ENCODE measurements at regions not wholly inside any gene's neighbourhood (a gene's known extent, or its start where the extent isn't known, plus 50 kb on each side); places are given as distances from the start of the nearest gene placed in this dataset.
A peak's percentile ranks its signal among the peaks of the same experiment; 100 is the strongest.

DNA sequence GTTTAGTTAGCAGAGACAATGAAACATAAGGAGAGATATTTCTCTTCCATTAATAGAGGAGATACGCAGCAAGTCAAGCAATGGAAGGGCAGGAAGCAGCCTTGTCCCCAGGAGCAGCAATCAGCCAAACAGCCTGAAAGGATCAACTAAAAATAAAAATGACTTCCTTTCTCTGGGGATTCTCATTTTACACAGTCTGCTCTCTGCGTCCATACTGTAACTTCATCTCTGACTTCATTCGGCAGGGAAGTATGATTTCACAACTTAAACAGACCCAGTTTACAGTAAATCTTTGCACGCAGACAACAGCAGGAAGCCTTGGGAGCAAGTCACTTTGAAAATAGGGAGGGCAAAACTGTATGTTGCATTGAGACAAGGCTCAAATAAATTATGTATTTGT lies 826.7 kb downstream of the DIAPH3 start:
- no peak for DNase-seq

DNA sequence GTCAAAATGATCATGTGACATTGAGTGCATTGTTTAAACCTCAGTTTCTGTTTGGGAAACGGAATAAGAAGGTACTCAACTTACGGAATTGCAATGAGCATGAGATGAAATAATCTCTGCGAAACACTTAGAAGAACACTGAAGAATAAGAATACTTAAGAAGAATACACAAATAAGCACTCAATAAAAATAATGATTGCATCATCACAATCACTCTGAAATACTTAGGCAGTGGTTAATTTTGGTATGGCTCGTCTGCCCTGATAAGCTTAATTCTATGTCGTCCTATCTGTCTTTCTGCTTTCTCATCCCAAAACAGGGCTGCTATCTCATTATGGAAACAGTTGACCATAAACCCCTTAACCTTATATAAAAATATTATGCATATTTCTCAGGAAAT lies 823.6 kb downstream of the DIAPH3 start:
- no peak for DNase-seq

DNA sequence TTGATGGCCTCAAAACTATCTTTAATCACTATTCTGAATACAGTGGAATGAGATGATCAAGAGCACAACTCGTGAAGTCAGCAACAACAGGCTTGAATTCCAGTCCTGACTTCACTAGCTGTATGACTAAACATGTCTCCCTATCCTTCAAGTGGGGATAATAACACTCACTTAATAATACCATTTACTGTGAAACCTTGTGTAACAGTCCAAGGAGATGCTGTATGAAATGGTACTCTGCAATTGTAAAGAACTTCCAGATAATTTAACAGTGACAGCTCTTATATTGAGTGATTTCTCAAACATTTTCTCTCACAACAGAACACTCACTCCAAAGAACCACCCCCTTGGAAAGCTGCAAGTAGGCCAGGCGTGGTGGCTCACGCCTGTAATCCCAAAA lies 823.1 kb downstream of the DIAPH3 start:
- no peak for DNase-seq

DNA sequence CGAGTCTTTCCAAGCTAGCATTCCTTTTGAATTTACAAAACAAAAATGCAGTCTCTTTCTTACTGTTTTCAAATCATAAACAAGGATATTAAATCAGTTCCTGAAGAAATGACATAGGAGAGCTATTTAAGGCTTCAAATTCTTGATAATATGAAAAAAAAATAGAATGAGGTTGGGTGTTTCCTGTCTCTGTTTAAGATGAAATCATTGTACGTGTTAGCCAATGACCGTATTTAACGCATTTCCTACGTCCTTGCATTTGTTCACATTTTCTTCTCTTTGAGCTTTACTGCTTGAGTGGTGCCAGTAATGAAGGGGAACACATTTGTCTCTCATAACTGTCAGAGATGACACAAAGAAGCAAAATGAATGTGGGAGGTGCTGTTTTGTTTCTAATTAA lies 821.3 kb downstream of the DIAPH3 start:
- DNase-seq: no peak

DNA sequence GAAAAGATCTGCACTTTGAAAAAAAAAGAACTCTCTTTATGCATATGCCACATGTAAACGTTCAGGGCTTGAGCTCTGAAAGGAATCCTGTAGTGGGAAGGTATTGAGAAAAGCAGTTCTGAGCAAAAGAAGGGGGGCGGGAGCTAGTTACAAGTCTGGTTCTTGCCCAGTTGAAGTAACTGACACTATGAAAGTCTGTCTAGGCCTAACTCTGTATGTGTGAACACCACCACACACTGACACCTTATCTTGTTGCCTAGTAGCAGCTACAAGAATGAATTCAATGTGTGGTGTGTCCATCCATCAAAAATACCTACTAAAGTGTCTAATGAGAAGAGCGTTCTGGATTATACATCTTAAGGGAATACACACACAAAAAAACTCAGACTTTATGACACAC lies 820.6 kb downstream of the DIAPH3 start:
- no peak for DNase-seq

DNA sequence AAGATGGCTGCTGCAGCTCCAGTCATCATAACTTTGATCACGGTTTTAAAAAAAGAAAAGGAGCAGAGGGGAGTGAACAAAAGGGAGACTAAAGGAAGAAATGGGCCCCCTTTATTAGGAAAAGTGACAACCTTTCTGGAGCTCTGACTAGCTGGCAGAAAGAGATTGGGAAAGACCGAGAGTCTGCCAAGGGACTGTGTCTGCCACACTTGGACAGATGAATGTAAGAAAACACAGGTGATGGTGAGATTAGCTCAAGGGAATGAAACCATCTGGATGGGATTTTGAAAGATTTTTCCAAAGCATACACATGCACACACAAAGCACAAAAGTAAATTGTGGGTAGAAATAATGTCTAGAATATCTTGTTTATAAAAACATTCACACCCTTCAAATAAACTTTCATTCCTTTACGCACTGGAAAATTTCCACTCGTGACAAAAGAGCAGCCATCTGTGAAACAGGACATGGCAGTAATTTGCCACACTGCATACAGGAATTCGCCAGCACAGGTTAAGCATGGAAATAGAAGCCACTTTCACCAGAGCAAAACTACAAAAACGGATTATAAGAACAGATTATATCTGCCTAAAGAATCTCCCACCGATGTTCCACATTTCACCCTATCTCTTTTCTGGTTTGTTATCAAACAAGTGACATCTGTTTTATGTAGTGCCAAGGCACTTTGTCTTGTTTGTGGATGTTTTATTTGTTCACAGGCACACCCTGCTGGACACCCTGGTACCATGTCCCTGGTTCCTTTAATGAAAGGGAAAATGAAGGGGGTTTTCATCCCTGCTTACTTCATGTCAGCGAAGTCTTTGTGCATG lies 819.5 kb downstream of the DIAPH3 start:
- no peak for DNase-seq

DNA sequence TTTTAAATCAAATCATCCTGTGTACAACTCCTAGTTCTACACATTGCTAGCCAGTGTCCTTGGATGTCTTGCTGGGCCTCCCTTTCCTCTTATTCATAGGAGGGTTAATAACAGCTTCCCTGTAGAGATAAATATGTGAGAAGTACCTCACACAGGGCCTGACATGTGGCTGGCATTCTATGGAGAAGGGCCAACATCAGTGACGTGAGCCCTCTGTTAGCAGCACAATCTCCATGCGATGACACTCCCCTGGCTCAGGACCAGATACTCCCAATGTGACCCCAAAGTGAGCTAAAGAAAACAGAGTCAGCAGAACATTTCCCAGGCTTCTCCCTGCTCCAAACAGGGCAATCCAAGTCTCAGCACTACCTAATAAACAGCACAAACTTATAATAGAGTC lies 818.4 kb downstream of the DIAPH3 start:
- DNase-seq: no peak

DNA sequence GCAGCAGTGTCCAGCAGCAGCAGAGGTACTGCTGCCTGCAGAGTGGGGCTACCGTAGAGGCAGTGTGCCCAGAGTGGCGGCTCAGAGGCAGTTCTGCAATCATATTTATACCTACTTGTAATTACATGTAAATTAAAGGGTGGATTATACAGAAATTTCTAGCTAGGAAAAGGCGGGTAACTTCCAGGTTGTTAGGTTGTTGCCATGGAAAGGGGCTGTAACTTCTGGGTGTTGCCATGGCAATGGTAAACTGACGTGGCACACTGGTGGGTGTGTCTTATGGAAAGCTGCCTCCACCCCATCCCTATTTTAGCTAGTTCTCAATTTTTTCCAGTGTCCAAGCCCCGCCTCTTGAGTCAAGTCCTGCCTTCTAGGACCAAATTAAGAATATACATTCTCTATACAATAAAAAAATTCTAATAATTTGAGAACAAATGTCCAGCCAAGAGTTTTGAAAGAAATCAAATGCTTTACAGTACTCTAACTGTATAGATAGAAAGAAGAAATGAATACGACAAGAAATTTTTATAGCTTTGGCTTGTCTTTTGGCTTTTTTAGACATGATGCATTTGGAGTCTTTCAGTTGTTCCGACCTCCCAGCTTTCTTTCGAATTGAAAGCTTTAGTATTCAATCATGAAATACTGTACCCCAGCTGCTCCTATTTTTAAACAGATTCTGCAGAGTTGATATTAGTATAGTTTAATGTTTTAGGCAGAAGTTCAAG lies 816.6 kb downstream of the DIAPH3 start:
- DNase-seq: no peak

DNA sequence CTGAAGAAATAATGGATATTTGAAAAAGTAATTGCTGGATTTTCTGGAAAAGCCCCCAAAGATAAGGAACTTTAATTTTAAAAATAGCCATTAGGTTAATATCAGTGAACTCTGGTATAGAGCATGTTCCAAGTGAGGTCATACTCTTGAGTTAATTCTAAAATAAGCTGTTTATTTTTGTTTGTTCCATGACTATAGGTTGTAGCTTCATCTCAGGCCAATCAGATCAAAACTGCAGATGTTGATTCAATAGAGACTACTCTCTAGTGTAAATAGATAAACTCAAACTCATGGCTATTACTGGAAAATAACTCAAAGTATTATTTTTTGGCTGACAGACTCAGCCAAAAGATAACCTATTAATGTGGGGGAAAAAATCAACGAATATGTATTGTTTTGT lies 815.1 kb downstream of the DIAPH3 start:
- no peak for DNase-seq

DNA sequence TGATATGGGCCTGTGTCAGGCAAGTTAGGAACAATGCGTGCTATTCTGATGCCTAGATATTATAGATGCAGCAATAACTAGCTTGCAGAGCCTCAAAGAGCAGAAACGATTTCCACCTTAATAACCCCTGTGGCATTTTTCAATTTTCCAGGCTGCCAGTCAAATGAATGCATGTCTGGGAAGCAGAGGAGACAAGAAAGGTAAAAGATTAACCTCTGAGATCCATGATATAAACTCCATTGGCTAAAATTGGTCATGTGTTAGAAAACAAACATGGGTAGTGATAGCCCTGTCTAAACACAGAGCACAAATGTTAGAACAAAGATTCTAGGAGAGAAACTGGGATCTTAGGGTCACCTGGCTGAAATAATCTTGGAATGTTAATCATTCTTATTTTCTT lies 811.1 kb downstream of the DIAPH3 start:
- no peak for DNase-seq

DNA sequence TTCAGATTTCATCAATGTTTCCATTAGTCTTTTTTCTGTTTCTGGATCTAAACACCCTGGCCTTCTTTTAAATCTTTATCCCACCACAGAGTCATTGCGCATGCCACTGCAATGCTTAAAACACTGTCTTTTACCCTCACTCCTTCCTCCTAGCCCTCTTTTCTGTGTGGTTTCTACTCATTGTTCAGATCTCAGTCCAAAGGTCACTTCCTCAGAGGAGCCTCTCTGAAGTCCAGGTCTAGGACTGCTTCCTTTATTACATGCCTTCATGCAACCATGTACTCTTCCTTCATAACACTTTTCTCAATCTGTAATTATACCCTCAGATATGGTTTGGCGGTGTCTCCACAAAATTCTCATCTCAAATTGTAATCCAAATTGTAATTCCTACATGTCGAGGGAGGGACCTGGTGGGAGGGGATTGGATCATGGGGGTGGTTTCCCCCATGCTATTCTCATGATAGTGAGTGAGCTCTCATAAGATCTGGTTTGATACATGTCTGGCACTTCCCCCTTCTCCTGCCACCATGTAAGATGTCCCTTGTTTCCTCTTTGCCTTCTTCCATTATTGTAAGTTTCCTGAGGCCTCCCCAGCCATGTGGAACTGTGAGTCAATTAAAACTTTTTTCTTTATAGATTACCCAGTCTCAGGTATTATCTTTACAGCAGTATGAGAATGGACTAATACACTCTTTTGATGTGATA lies 808.9 kb downstream of the DIAPH3 start:
- DNase-seq: no peak

DNA sequence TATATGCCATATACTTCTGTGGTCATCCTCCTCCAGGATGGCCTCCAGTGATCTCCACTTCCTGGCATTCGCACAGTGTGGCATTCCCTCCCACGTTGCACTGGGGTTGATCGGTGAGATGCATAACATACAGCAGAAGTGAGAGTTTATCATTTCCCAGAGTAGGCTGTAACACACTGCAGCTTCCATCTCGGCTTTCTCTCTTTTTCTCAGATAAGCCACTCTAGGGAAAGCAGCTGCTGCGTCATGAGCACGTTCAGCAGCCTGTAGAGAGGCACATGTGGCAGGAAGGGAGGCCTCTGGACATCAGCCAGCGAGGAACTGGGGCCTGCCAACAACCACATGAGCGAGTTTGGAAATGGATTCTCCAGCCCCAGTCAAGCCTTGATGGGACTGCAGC lies 807.1 kb downstream of the DIAPH3 start:
- DNase-seq: no peak

DNA sequence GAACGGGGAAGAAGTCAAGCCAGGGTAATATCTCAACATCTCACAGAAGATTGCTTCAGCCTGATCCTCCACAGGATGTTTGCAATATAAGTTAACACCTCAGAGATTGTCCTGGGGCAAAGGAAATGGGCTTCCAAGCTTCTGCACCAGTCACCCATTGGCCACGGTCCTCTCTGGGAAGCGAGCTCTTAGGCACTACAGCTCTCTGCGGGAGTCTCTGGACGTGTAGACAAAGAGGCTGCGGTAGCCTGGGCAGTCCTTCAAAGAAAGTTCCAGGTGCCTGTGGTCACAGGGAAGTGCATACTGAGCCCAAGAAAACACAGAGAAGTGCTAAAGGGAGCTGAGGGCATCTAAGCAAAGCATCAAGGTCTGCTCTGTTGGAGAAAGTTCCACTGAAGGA lies 805.7 kb downstream of the DIAPH3 start:
- DNase-seq: no peak

DNA sequence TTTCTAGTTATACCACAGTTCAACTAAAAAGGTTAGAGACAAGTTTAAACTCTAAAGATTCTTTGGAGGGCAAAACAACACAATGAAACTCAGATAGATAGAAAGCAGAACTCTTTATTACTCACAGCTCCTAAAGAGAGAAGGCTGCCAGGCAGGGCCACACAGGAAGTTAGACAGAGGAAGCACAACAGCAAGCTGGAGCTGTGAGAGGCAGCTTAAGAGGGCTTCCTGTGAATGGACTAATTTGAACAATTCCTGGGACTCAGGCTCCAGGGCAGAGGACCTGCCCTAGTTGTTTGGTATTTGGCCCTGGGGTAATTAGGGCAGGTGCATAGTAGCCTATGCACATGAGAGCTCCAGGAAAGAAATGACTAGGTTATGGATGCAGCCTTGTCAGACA lies 803.6 kb downstream of the DIAPH3 start:
- peak; percentile 3 for DNase-seq

DNA sequence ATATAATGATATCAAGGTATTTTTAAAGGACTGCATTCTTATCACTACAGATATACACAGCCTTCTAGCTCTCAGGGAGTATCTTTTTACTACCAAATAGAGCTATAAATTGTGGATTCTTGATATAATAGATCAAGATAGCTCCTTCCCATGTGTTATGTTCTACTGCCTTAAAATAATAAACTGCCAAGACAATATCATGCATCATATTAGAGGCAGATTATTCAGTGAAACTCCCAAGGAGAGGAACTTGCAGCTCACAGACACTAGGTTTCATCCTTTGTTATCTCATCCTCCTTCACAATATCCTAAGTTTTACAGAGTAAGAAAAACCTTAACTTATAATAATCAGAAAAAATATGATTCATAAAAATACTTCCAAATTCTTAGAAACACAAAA lies 802.8 kb downstream of the DIAPH3 start:
- no peak for DNase-seq

DNA sequence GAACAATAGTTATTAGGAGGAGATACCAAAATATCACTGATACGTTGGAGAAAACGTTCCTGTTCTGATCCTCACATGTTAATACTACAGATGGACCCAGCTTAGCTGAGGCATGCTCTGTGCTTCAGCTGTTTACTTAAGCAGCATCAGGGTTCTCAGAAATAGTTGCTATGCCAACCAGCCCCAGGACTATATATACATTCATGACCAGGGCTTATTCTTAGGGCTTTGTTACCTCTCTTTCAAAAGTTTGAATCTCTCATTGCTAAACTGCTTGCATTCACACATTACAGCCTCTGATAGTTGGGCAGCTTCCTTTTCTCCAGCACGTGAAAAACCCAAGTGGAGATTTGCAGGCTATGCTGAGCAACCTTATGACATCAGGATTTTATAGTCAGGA lies 800.4 kb downstream of the DIAPH3 start:
- no peak for DNase-seq

DNA sequence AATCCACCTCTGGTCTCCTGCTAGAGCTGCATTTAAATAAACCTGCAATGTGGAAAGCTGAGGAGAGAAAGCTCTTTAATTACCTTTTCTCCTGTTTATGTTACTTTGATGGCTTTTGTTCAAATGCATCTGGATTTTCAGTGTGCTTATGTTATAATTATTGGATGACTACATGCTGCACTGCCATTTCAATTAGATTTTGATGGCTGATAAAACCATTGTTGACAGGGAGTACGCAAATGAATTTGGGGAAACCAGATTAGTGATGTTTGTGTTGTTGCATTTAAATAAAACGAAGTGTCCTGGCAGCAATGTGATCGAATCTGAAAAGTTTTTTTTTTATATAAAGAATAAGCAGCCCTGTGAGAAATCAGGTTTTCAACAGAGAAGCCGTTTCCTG lies 799.8 kb downstream of the DIAPH3 start:
- no peak for DNase-seq

DNA sequence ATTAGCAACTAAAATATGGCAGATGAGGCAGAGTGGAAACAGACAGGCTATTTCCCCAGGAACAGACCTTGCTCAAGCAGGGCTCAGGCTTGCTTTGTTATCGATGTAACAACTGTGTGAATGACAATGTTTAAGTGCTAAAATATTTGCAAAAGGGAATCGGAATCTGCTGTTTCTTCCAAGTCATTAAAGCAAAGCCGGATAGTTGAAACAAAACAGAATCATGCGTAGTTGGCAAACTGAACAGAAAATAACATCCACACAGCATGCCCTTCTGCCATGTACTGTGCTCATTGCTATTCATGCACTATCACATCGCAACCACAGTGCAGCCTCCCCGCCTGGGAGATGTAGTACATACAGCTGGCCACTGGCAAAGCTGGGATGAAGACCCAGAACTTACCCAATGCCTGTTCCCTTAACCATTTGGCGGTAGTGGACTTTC lies 799.1 kb downstream of the DIAPH3 start:
- no peak for DNase-seq

DNA sequence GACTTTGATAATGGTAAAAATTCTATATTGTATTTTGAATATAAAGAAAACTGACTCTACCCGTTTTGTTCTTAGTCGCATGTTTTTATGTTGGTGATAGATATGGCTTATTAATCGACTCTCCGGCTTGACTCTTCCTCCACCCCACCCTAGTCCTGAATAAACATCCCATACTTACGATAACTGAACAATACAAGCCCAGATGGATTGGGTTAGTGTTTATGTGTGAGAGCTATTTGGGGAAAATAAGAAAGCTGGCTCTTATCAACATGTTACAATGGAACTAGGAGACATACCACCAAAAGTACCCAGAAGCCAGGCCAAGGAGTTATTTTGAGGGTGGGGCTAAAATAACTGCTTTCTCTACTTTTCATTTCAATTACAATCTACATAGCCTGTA lies 796.3 kb downstream of the DIAPH3 start:
- no peak for DNase-seq

DNA sequence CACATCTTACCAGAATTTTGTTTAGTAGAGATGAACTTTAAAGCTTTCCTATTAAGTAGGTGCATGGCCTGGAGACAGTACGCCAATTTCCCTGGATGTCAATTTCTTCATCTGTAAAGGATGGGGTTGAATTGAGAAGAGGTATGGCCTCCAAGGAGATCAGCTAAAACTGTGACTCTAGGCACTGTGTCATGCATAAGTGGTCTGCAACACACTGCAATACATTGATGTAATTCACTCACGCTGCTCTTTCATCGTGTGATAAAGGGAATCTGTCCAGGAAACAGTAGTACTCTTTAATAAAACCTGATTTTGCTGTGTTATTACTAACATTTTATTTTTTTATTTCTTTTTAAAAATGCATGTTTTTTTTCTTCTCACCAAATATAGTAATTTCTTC lies 795.8 kb downstream of the DIAPH3 start:
- no peak for DNase-seq

DNA sequence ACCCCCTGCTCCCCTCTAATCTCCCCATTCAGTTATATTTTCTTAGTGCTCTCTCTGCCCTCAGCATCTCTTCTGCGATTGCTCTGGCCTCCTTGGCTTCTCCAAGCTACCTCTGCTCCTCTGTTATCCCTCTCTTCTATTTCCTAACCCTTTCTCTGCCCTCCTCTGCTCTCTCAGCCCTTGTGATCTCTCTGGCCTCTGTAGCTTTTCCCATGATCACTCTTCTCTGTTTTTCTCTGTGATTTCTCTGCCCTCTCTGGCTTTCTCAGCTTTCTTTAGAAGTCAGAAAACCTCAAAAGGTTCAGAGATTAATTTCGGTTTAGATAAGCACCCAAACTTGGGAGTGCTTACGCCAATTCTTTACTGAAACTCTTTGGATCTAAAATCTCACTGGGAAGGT lies 795.0 kb downstream of the DIAPH3 start:
- DNase-seq: no peak

DNA sequence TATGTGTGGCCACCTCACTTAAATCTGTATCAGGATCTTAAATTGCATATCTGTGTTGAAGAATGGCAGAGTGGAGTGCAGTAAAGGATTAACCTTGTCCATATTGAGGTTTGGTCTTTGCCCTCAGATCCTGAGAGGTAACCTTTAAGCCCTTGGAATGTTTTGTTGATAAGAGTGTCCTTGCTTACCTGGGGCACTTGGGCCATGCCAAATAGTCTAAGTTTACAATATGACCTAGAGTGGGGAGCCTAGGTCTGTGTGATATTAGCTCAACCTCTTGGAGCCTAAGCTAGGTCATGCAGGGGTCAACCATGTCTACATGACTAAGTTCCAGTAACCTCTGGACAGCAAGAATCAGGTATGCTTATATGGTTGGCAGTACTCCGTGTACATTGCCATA lies 792.5 kb downstream of the DIAPH3 start:
- no peak for DNase-seq

DNA sequence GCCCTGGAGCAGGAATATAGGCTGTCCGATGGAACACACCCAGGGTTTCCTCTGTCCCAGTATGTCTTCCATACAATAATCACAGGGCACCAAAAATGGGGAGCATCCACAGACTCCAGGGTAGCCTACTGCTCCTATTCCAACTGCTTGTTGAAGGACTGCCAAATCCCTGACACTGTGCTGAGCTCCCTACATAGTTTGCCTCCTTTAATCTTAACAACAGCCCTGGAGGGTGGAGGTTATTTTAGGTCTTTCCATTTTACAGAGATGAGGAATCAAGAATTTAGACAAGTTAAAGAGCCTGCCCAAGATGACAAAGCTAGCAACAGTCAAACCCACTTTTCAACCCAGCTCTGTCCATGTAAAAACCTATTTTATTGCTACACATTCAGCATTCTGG lies 790.4 kb downstream of the DIAPH3 start:
- no peak for DNase-seq

DNA sequence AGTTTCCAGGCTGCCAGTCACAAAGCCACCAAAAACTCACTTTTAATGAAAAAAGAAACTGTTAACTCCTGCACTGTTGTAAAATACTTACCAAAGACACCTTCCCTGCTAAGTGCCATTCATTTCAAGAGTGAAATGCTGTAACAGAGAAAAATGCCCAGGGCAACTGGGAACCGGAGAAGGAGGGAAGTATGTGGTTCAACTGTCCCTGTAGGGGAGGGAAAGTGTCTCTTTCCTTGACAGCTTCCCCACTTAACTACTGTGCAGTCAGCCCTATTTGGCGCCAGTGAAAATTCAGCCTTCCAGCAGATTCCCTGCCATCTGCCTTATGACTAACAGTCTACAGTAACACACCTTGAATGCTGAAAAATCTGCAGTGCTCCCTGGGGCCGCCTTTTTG lies 789.0 kb downstream of the DIAPH3 start:
- no peak for DNase-seq

All from stimulated activated CD4-positive, alpha-beta T cell treated with anti-CD3 and anti-CD28 coated beads, Interleukin-15, amount 100 ng/mL, for 24 hours (primary cell).